Adipose tissue (tissue), 3 donors: ENCODE measurements at regions not wholly inside any gene's neighbourhood (a gene's known extent, or its start where the extent isn't known, plus 50 kb on each side); places are given as distances from the start of the nearest gene placed in this dataset.

ENCODE experiments used
- H3K27ac ChIP-seq: one replicate; pipeline ENCODE4 v1.5.1; 2013; ENCODE audit warnings: low read depth, low read length
- WGBS, 3 donors: extraction: QIAGEN DNeasy Blood & Tissue Kit; methylation state at CpG; one replicate each; pipeline ENCODE4 v1.1.7; 2013; 5-methylcytosine and 5-hydroxymethylcytosine counted together
- donor health status: healthy with polysubstance abuse.
- donor health status: Bipolar disorder and iron deficiency.
- donor health status: healthy.

DNA sequence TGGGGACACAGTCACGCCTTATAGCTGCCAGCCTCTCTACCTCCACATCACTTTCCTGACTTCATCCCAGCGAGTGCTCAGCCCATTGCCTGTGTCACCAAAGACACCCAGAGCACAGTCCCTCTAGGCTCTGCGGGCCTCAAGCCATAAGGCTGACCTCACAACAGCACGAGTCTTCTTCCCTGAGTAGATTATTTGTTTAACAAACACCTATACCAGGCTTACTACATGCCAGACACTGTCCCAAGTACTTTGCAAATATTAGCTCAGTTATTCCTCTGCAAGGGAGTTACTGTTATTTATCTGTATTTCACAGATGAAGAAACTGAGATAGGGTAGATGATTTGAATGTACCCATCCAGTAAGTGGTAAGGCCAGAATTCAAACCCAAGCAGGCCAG is 504.3 kb downstream of the COG6 start:
- WGBS, 3 donors, result 93 to 96% (median 93%) methylated on average over 4 of the region's 4 CpGs

GRCh38 chr13:40160618-40161350 is 505.3 kb downstream of the COG6 start:
- H3K27ac ChIP-seq, result no peak overlapping the region
- WGBS, 3 donors, result 89 to 93% (median 89%) methylated on average over 7 of the region's 7 CpGs

More for the DNA sequence above, 504.3 kb downstream of the COG6 start:
- H3K27ac ChIP-seq, result no peak overlapping the region

- no peak overlapping the region for H3K27ac ChIP-seq
- 94 to 96% (median 95%) methylated on average over 4 of the region's 4 CpGs for WGBS, 3 donors
These were observed 505.1 kb downstream of the FOXO1 start for GRCh38 chr13:40161351-40161810.

- no peak overlapping the region for H3K27ac ChIP-seq
- whole genome bisulfite sequencing, 3 donors, result 92 to 98% (median 94%) methylated on average over 2 of the region's 2 CpGs
These were observed 504.5 kb downstream of the FOXO1 start for GRCh38 chr13:40161931-40162330.

- WGBS, 3 donors, result 87 to 92% (median 87%) methylated on average over 11 of the region's 11 CpGs
- H3K27ac ChIP-seq, result no peak overlapping the region
These were observed 503.1 kb downstream of the FOXO1 start for GRCh38 chr13:40163066-40164000.

- no peak overlapping the region for H3K27ac ChIP-seq
- 33 to 75% (median 48%) methylated on average over 3 of the region's 3 CpGs for WGBS, 3 donors
These were observed 502.3 kb downstream of the FOXO1 start for GRCh38 chr13:40164133-40164532.

GRCh38 chr13:40165316-40165932 is 501.0 kb downstream of the FOXO1 start:
- 36 to 59% (median 36%) methylated on average over 2 of the region's 2 CpGs for WGBS, 3 donors

DNA sequence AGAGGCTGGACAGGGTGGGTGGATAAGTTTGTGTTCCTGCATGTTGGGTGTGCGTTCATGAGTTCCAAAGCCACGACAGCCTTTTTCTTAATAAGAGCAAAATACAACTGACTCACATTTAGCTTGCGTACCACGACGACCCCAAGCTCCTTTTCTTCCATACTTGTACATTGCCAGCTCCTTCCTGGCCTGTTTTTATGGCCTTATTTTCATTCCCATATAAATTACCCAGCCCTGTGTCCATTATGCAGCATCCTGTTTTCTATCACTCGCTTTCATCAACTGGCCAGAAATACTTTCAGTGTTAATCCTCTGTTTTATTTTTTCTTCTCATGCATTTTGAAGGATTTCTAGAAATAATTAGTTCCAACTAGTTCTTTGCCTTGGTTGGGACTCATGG is 499.1 kb downstream of the FOXO1 start:
- 83 to 95% (median 84%) methylated on average over 6 of the region's 6 CpGs for WGBS, 3 donors
- H3K27ac ChIP-seq, result no peak overlapping the region

More at GRCh38 chr13:40165316-40165932, 501.0 kb downstream of the FOXO1 start:
- no peak overlapping the region for H3K27ac ChIP-seq

DNA sequence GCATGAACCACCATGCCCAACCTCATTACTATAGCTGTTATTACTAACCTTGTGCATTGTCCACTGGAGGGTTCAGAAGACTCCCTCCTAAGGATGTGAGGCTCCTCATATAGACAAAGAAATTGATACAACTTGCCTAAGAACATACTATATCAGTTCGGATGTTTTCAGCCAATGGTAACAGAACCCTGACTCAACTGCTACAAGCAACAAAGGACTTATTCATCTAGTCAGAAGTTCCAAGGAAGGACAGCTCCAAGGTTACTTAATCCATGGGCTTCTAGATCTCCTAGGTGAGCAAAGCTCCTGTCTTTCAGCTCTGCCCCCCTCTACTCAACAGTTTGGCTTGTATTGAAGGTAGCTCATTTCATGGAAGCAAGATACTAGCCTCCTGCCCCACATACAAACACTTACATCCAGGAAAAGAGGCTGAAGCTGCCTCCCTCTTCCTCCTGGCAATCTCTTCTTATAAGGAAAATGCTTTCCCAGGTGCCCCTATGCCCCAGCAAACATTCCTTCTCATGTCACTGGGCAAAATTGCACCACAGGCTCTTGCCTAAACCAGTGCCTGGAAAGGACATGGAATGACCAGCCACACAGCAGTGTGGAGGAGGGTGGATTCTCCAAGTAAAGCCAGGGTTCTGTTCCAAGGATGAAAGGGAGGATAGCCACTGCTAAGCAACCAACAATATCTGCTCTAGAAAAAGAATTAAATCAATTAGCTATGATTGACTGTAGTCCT is 497.8 kb downstream of the FOXO1 start:
- 87 to 91% (median 91%) methylated on average over 1 of the region's 1 CpG for WGBS, 3 donors

DNA sequence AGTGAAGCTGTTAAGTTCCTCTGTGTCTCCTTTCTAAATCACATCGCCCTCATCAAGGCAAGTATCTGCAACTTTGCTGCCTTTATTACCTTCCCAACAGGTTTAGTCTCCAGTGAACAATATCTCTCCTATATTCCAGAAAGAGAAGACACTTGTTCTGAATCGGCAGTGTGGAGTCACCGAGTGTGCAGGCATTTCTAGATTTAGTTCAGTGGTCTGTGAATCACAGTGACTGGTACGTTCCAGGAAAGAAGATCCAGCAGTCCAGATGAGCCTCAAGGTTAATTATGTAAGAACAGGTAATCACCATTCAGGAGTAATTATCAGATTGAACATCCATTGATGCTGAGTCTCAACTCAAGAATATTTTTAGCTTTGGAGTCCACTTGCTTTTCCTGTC is 497.0 kb downstream of the FOXO1 start:
- 87 to 91% (median 91%) methylated on average over 4 of the region's 4 CpGs for WGBS, 3 donors

More for the DNA sequence above, 497.8 kb downstream of the FOXO1 start:
- no peak overlapping the region for H3K27ac ChIP-seq

GRCh38 chr13:40170091-40170490 is 496.4 kb downstream of the FOXO1 start:
- 54 to 92% (median 72%) methylated on average over 4 of the region's 4 CpGs for WGBS, 3 donors
- H3K27ac ChIP-seq, result no peak overlapping the region

More for the DNA sequence above, 497.0 kb downstream of the FOXO1 start:
- H3K27ac ChIP-seq, result no peak overlapping the region

GRCh38 chr13:40170982-40171381 is 495.5 kb downstream of the FOXO1 start:
- H3K27ac ChIP-seq, result no peak overlapping the region
- WGBS, 3 donors, result 95 to 97% (median 97%) methylated on average over 3 of the region's 3 CpGs

DNA sequence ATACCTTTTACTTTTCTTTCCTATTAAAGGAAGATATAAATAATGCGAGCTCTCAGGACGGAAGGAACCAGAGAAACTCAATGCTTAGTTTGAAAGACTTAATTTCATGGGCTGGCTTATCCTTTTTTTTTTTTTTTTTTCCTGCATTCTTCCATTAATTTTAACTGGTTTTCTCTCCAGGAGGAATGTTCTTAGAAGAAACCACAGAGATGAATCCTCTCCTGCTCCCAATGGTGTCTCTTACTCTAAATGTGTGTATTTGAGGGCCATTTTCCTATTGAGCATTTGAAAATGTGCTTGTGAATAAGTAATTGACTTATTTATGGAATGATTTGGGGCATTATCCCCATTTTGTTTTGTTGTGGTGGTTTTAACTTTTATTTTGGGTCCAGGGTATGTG is 494.9 kb downstream of the FOXO1 start:
- H3K27ac ChIP-seq, result no peak overlapping the region
- WGBS, 3 donors, result 94 to 98% (median 96%) methylated on average over 2 of the region's 2 CpGs

DNA sequence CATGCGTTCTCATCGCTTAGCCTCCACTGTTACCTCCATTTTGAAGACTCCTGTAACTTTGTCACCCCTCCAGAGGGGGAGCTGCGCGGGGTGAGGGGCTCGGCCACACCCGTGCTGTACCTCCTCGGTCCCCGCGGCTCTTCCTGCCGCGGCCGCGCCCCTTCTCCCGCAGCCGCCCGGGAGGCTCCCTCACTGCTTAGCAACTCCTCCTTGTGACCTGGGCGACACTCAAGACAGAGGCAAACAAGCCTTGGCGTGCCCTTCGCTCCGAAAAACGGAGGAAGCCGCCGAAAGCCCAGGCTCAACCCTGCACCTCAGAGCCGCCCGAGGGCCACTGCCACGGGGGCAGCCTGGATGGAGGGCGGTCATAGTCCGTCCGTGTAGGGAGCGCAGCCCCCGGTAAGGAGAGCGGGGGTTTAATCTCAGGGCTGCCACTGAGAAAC is 494.3 kb downstream of the FOXO1 start:
- H3K27ac ChIP-seq, result no peak overlapping the region
- 36 to 41% (median 38%) methylated on average over 31 to 32 of the region's 32 CpGs for WGBS, 3 donors

DNA sequence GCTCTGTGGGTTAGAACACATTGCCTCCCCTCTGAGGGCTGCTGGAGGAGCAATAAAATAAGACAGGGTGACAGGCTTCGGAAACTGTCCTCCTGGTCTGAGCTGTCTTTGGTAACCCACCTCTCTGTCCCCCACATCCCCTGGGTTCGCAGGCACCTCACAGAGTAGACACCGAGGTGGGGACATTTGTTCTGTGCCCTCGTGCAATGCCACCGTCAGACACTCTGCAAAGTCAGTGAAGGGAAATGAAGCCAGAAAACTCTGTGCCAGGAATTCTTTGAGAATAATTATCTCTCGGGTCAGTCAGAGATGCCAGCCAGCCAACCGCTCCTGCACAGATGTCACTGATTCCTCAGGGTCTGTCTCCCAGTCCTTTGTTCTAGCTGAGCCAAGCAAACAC is 493.6 kb downstream of the FOXO1 start:
- 84 to 96% (median 93%) methylated on average over 7 of the region's 7 CpGs for WGBS, 3 donors
- no peak overlapping the region for H3K27ac ChIP-seq

DNA sequence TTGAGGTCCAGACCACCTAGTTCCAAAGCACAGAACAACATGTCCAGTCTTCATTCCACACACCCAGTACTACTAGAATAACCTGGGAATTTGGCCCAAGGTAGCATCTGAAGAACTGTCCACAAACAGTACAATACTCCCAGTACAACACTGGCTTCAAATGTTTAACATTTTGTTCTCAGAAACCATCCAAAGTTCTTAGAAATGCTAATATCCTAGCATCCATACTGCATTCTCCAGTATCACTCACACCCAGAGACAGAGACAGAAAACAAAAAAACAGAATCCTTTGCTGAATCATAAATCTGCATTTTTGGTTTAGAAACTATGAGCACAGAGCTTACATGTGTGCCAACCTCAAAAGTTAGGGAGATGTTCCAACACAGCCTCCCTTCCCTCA is 490.8 kb downstream of the FOXO1 start:
- H3K27ac ChIP-seq, result no peak overlapping the region

DNA sequence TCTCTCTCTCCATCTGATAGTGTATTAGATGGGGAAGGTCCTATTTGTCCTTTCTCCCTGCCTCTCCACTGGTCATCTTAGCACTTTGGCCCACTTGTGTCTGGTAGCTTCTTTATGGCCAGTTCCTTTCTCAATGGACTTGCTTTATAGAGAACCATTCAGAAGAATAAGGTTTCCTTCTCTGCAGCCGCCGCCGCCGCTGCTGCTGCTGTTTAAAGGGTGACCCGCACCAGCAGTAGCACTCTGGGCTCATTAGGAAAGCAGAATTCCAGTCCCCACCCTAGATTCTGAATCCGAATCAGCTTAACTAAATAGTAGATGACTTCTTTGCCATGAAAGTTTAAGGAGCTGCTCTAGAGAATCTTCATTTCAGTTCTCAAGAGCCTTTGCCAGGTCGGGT is 490.2 kb downstream of the FOXO1 start:
- no peak overlapping the region for H3K27ac ChIP-seq
- WGBS, 3 donors, result 95 to 99% (median 97%) methylated on average over 7 of the region's 7 CpGs

- no peak overlapping the region for H3K27ac ChIP-seq
- 49 to 90% (median 66%) methylated on average over 5 of the region's 5 CpGs for WGBS, 3 donors
These were observed 488.3 kb downstream of the FOXO1 start for GRCh38 chr13:40178130-40178529.
